ENCODE measurements at regions not wholly inside any gene's neighbourhood (a gene's known extent, or its start where the extent isn't known, plus 50 kb on each side); places are given as distances from the start of the nearest gene placed in this dataset.

DNA sequence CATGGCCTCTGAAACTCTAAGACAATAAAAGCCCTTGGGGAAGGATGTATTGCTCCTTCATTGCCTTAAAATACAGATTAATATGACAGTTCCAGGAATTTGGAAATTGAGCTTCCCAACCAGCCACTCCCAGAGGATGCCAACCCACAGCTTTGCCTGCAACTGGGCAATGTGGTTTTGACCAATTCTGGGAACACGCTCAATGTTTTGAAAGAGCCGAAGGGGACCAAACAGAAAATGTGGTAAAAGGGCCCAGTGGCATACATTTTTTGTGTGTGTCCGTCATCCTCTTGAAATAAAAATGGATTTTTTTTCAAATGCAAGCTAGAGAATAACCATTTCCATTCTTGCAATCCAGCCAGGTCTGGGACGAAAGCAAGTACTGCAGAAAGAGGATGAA is 88.3 kb upstream of the PLEKHG7 start (continued):
- TF ChIP-seq, protein P1, sequence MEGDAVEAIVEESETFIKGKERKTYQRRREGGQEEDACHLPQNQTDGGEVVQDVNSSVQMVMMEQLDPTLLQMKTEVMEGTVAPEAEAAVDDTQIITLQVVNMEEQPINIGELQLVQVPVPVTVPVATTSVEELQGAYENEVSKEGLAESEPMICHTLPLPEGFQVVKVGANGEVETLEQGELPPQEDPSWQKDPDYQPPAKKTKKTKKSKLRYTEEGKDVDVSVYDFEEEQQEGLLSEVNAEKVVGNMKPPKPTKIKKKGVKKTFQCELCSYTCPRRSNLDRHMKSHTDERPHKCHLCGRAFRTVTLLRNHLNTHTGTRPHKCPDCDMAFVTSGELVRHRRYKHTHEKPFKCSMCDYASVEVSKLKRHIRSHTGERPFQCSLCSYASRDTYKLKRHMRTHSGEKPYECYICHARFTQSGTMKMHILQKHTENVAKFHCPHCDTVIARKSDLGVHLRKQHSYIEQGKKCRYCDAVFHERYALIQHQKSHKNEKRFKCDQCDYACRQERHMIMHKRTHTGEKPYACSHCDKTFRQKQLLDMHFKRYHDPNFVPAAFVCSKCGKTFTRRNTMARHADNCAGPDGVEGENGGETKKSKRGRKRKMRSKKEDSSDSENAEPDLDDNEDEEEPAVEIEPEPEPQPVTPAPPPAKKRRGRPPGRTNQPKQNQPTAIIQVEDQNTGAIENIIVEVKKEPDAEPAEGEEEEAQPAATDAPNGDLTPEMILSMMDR (IDR thresholded peaks at IDR 0.05), result no peak
- TF ChIP-seq CHD2 (IDR thresholded peaks at IDR 0.05; ENCODE audit: low read length, partially characterized antibody) (no peak), ZBTB33 (IDR thresholded peaks at IDR 0.05; ENCODE audit: borderline replicate concordance, low read depth) (no peak), POLR2AphosphoS5 (IDR thresholded peaks at IDR 0.05; ENCODE audit: low read depth, low read length) (no peak), MEF2A (IDR thresholded peaks at IDR 0.05; ENCODE audit: borderline replicate concordance, low read depth) (no peak)

- no peaks in the 10 kb centered on the region for H3K9me3 ChIP-seq
- DNase-seq, result no peak
- CTCF ChIA-PET, result no interaction called here
- H2AFZ ChIP-seq (ENCODE audit: low read depth), result no peak overlapping the region
- H3K79me2 ChIP-seq (ENCODE audit: insufficient read depth), result no peaks in the 10 kb centered on the region
- no peaks in the 10 kb centered on the region for H3K36me3 ChIP-seq (replicated peaks in 1 of 2; ENCODE audit: control insufficient read depth in 1 of 2, insufficient read depth in 2 of 2, low read length in 1 of 2)
- H4K20me1 ChIP-seq (ENCODE audit: insufficient read depth), result no peaks in the 10 kb centered on the region
- no peak overlapping the region for H3K4me2 ChIP-seq
- POLR2A ChIA-PET, result no interaction called here
- no peak overlapping the region for H3K27ac ChIP-seq (ENCODE audit: low read depth in 2 of 2, low read length in 1 of 2)
- H3K27me3 ChIP-seq (ENCODE audit: insufficient read depth), result no peaks in the 10 kb centered on the region
- peaks cover 0 to under 1% of the 10 kb centered on the region in 2 experiments; a peak in 1 of 4 replicates for H3K4me1 ChIP-seq (ENCODE audit: control insufficient read depth in 1 of 2, insufficient read depth in 2 of 2, low read depth in 1 of 2, low read length in 1 of 2)
- TF ChIP-seq RCOR1 (IDR thresholded peaks at IDR 0.05; ENCODE audit: low read length), result no peak
- H3K9me2 ChIP-seq, result no peaks in the 10 kb centered on the region
- no peak overlapping the region for H3K9ac ChIP-seq
- WGBS (ENCODE audit: low lambda C conversion rate), result 64% methylated on average over 2 of the region's 2 CpGs
- no peak overlapping the region for H3K4me3 ChIP-seq (ENCODE audit: low read depth in 2 of 2, low read length in 1 of 2)
- H3F3A ChIP-seq (replicated peaks; ENCODE audit: insufficient read depth), result no peaks in the 10 kb centered on the region
Measured at GRCh38 chr12:92614001-92614400, 88.8 kb upstream of the PLEKHG7 start.

- CTCF ChIA-PET, result interaction anchor here (0.8 to 1.0 kb wide), 2 partner anchors 15 to 38 kb away, joined by 3 read pairs; no protein-coding TSS in a partner anchor
- H3K4me2 ChIP-seq, result no peak overlapping the region
- TF ChIP-seq ZBTB33 (IDR thresholded peaks at IDR 0.05; ENCODE audit: borderline replicate concordance, low read depth), result no peak
- no peak for TF ChIP-seq JUND (IDR thresholded peaks at IDR 0.05)
- TF ChIP-seq MEF2A (IDR thresholded peaks at IDR 0.05; ENCODE audit: borderline replicate concordance, low read depth), result no peak
- TF ChIP-seq, protein P2, sequence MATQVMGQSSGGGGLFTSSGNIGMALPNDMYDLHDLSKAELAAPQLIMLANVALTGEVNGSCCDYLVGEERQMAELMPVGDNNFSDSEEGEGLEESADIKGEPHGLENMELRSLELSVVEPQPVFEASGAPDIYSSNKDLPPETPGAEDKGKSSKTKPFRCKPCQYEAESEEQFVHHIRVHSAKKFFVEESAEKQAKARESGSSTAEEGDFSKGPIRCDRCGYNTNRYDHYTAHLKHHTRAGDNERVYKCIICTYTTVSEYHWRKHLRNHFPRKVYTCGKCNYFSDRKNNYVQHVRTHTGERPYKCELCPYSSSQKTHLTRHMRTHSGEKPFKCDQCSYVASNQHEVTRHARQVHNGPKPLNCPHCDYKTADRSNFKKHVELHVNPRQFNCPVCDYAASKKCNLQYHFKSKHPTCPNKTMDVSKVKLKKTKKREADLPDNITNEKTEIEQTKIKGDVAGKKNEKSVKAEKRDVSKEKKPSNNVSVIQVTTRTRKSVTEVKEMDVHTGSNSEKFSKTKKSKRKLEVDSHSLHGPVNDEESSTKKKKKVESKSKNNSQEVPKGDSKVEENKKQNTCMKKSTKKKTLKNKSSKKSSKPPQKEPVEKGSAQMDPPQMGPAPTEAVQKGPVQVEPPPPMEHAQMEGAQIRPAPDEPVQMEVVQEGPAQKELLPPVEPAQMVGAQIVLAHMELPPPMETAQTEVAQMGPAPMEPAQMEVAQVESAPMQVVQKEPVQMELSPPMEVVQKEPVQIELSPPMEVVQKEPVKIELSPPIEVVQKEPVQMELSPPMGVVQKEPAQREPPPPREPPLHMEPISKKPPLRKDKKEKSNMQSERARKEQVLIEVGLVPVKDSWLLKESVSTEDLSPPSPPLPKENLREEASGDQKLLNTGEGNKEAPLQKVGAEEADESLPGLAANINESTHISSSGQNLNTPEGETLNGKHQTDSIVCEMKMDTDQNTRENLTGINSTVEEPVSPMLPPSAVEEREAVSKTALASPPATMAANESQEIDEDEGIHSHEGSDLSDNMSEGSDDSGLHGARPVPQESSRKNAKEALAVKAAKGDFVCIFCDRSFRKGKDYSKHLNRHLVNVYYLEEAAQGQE (IDR thresholded peaks at IDR 0.05; ENCODE audit: low read depth, low read length), result no peak
- TF ChIP-seq SMC3 (IDR thresholded peaks at IDR 0.05; ENCODE audit: low read depth, low read length), result no peak
- TF ChIP-seq RFX5 (IDR thresholded peaks at IDR 0.05; ENCODE audit: low read length), result no peak
- TF ChIP-seq TEAD4 (IDR thresholded peaks at IDR 0.05; ENCODE audit: borderline replicate concordance, insufficient read depth), result no peak
- TF ChIP-seq MXI1 (IDR thresholded peaks at IDR 0.05; ENCODE audit: low read depth, low read length), result no peak
- no peak for TF ChIP-seq ELF1 (IDR thresholded peaks at IDR 0.05)
- no peak for TF ChIP-seq NFIC (IDR thresholded peaks at IDR 0.05; ENCODE audit: borderline replicate concordance)
- no peak for TF ChIP-seq EZH2phosphoT487 (IDR thresholded peaks at IDR 0.05; ENCODE audit: borderline replicate concordance, low read depth)
- TF ChIP-seq TAF1 (IDR thresholded peaks at IDR 0.05; ENCODE audit: borderline replicate concordance, low read depth, low read length), result no peak
Measured at GRCh38 chr12:92612611-92613010, 90.2 kb upstream of the PLEKHG7 start.

More at GRCh38 chr12:92612611-92613010, 90.2 kb upstream of the PLEKHG7 start:
- POLR2A ChIA-PET, result no interaction called here
- Histone ChIP-seq H3K4me1 (ENCODE audit: control insufficient read depth in 1 of 2, insufficient read depth in 2 of 2, low read depth in 1 of 2, low read length in 1 of 2) (no peaks in the 10 kb centered on the region), H3F3A (replicated peaks; ENCODE audit: insufficient read depth) (no peaks in the 10 kb centered on the region), H3K9me3 (no peaks in the 10 kb centered on the region), H4K20me1 (ENCODE audit: insufficient read depth) (no peaks in the 10 kb centered on the region), H3K9ac (no peak overlapping the region), H3K36me3 (replicated peaks in 1 of 2; ENCODE audit: control insufficient read depth in 1 of 2, insufficient read depth in 2 of 2, low read length in 1 of 2) (no peaks in the 10 kb centered on the region), H2AFZ (ENCODE audit: low read depth) (no peak overlapping the region), H3K27ac (ENCODE audit: low read depth in 2 of 2, low read length in 1 of 2) (no peak overlapping the region), H3K27me3 (ENCODE audit: insufficient read depth) (no peaks in the 10 kb centered on the region), H3K79me2 (ENCODE audit: insufficient read depth) (no peaks in the 10 kb centered on the region), H3K4me3 (ENCODE audit: low read depth in 2 of 2, low read length in 1 of 2) (no peak overlapping the region), H3K9me2 (no peaks in the 10 kb centered on the region)
- 79% methylated on average over 2 of the region's 2 CpGs for WGBS (ENCODE audit: low lambda C conversion rate)
- no peak for DNase-seq
